Stimulated activated naive CD8-positive, alpha-beta T cell treated with anti-CD3 and anti-CD28 coated beads, Interleukin-15, Interleukin-2, amounts not matched to agents 100 U/mL and 50 U/mL, for 24 hours (primary cell): ENCODE measurements at regions not wholly inside any gene's neighbourhood (a gene's known extent, or its start where the extent isn't known, plus 50 kb on each side); places are given as distances from the start of the nearest gene placed in this dataset.

ENCODE experiments used
- ATAC-seq: fragments of 150-1000 bp; cut with Tn5 transposase; one replicate; pipeline ENCODE4 v1.10.0; 2021
- DNase-seq: peaks from one replicate; pipeline ENCODE4 v3.0.0; 2021

DNA sequence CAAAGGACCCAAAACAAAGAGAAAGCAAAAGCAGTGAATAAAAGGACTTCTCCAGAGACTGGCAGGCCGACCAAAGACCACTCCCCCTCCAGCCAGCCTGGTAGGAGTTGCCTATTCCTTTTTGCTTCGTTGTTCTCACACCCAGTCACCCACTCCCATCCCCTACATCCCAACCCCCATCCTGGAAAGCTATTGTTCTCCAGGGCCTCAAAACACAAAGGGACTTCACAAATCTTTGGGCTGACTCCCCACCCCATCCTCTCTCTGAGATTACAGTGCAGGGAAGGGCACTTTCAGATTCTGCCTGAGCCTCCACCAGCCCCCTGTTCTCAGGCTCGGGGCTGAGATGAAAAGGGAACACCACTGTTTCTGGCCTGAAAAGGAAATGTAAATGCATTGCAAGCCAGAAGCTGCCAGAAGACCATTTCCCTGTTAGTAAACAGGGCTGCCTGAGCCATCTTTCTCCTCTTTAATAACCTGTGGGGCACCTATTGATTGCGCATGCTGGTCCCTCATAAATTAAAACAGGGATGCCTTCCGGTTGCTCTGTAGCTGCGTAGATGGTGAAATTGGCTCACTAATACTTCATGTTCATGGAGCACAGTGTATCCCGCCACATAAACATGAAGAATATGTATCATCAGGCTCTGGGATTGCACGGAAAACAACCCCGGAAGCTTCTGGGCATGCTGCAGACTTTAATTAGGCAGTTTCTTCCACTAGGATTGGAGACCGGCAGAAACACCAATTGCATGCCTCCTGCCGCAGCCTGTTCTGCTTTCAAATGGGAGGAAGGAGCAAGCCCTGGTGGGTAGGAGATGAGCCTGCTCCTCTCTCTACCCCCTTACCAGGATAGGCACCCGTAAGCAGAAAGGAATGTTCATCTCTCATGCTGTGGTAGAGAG is 130.3 kb upstream of the FUT8 start:
- ATAC-seq (no peak), DNase-seq (no peak)

DNA sequence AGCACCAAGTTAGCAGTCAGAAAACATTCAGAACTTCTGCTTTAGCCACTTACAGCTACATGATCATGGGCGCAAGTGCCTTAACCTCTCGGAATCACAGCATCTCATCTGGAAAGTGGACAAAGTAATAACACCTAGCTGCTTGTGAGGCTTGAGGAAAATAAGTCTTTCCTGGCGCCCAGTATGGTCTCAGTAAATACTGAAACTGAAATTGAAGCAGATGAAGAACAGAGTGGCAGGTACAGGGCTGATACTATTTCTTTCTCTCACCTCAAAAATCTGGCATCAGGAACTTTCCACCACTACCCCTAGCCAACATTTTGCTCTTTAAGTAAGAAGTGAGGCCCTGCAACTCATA is 129.7 kb upstream of the FUT8 start:
- DNase-seq (no peak), ATAC-seq (no peak)

DNA sequence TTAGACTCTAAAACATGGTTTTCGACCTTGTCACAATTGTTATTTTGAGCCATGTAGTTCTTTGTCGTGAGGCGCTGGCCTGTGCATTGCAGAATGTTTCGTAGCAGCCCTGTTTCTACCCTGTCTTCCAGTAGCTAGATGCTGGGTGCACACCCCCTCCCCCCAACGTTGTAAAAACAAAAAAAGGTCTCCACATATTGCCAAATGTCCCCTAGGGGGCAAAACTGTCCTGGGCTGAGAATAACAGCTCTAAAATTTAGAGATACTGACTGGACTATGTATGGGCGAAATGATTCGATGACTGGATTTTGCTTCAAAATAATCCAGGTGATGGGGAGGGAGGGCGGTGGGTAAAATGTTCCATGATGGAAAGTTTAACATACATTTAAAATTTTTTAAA is 126.1 kb upstream of the FUT8 start:
- DNase-seq (peak; percentile 57), ATAC-seq (no peak)

- peak; percentile 76 for DNase-seq
Measured at GRCh38 chr14:65287264-65288131, 125.0 kb upstream of the FUT8 start.

GRCh38 chr14:65290830-65291229 is 121.7 kb upstream of the FUT8 start:
- DNase-seq: peak; percentile 57
- ATAC-seq: peak; percentile 53

More at GRCh38 chr14:65287264-65288131, 125.0 kb upstream of the FUT8 start:
- ATAC-seq: peak; percentile 77

DNA sequence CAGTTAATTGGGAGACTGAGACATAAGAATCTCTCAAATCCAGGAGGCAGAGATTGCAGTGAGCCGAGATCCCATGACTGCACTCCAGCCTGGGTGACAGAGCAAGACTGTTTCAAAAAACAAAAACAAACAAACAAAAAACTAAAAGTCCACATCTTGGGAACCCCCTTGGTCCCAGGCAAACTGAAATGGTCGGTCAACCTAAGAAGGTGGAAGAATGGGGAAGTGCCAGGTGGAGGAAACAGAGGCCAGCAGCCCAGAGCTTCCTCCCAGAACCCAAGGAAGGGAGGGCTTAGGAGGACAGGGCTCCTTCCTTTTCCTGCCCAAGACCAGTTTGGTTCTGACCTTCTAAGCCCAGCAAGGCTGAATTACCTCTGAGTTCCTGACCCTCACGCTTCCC is 121.0 kb upstream of the FUT8 start:
- ATAC-seq (no peak), DNase-seq (no peak)

- ATAC-seq: no peak
- DNase-seq: no peak
Measured at GRCh38 chr14:65294816-65295215, 117.7 kb upstream of the FUT8 start.

DNA sequence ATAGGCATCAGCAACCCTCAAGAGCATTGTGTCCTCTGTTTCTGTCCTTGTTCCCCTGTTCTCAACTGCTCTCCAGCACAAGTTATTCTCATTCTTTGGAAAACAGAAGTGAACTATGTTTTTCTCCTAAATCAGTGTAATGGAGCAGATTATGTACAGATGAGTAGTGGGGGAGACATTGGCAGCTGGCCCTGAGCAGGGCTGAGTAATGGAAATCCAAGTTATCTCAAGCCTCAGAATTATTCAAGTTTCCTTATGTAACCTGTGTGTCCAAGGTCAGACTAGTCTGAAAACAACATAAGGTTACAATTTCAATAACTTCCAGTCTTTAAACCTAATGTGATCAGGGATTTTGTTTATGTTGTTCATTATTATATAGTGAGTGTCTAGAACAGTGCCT is 116.1 kb upstream of the FUT8 start:
- ATAC-seq (no peak), DNase-seq (no peak)

DNA sequence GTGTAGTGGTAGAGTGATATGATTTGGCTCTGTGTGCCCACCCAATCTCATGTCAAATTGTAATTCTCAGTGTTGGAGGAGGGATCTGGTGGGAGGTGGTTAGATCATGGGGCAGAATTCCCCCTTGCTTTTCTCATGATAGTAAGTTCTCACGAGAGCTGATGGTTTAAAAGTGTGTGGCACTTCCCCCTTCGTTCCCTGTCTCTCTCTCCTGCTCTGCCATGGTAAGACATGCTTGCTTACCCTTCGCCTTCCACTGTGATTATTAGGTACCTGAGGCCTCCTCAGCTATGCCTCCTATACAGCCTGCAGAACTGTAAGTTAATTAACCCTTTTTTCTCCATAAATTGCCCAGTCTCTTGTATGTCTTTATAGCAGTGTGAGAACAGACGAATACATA is 115.7 kb upstream of the FUT8 start:
- no peak for DNase-seq
- ATAC-seq: no peak

GRCh38 chr14:65297744-65298143 is 114.8 kb upstream of the FUT8 start:
- no peak for ATAC-seq
- DNase-seq: no peak

GRCh38 chr14:65299826-65300225 is 112.7 kb upstream of the FUT8 start:
- no peak for DNase-seq
- ATAC-seq: no peak

GRCh38 chr14:65301862-65302539 is 110.5 kb upstream of the FUT8 start:
- ATAC-seq (peak; percentile 47), DNase-seq (no peak)

DNA sequence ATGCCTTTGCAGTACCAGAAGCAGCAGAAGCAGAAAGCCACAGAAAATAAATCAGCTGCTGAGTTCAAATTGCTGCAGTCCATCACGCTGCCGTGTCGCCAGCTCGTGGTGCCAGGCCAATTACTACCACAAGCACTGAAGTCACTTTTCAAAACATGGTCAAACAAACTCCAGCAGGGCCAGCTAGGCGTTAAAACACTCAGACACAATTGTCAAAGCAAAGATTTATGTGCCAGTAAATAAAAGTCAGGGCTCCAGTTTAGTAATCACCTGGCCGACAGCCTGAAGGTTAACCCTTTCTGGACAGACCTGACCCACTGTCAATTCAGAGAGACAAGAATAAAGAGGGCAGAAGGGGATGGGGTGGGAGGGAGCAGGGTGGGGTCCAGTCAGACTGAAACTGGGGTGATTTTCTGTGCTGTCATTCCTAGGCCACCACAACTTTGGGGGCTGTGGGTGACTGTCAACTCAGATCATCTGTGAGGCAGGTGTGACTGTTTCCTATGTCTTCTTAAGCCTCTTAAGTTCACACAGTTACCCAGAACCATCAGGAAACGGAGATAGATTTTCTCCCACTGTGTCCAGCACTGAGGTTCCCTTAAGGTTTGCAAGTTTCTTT is 109.8 kb upstream of the FUT8 start:
- DNase-seq (peak; percentile 73), ATAC-seq (peak; percentile 79)

- ATAC-seq (peak; percentile 50), DNase-seq (peak; percentile 48)
Measured at GRCh38 chr14:65303190-65303898, 109.2 kb upstream of the FUT8 start.

DNA sequence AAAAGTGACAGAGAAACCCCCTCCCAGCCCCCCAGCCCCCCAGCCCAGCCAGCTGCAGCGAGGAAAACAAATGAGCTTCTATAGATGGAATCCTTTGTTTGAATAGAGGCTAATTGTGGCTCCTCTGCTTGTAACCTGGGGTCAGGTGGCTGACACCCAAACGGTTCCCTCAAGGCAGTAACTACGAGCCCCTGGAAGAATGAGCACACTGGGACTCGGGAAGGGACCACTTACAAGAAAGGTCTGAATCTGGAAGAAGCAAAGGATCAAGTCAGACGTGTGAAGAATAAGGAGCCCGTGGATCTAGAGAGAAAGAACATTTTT is 108.7 kb upstream of the FUT8 start:
- ATAC-seq (no peak), DNase-seq (no peak)

DNA sequence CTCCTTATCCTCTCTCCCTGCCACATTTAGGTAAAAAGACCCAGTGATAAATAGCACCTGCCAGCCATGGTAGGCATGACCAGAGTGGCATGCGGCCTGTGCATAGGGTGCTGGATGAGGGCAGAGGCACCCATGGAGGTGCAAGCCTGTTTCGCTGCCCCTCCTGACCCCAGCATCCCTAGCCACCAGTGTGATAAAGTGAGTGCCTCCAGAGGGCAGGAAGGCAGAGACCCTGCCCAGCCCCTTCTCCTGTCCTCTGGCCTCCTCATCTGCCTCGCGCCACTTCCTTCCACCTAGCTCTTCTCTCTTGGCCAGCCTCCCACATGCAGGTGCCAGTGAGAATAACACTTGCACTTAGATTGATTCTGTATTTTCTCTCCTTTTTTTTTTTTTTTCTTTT is 108.3 kb upstream of the FUT8 start:
- DNase-seq (no peak), ATAC-seq (no peak)

GRCh38 chr14:65304963-65305362 is 107.6 kb upstream of the FUT8 start:
- peak; percentile 50 for DNase-seq
- ATAC-seq: peak; percentile 11

- ATAC-seq: no peak
- DNase-seq: no peak
Measured at GRCh38 chr14:65308536-65308935, 104.0 kb upstream of the FUT8 start.

DNA sequence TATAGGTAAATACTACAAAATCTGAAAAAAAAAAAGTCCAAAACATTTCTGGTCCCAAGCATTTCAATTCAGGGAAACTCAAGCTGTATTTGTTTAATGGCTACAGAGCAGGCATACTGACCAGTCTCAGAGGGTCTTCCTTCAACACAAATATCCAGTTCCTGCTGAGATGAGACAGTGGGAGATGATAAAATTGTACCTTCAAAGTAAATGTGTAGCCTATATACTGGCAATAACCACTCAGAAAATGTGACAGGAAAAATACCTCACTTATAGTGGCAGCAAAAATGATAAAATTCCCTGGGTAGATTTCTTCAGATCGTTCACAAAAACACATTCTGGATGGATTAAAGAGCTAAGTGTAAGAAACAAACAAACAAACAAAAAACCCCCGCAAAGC is 102.0 kb upstream of the FUT8 start:
- DNase-seq (no peak), ATAC-seq (no peak)

GRCh38 chr14:65312859-65313258 is 99.7 kb upstream of the FUT8 start:
- ATAC-seq (no peak), DNase-seq (no peak)

DNA sequence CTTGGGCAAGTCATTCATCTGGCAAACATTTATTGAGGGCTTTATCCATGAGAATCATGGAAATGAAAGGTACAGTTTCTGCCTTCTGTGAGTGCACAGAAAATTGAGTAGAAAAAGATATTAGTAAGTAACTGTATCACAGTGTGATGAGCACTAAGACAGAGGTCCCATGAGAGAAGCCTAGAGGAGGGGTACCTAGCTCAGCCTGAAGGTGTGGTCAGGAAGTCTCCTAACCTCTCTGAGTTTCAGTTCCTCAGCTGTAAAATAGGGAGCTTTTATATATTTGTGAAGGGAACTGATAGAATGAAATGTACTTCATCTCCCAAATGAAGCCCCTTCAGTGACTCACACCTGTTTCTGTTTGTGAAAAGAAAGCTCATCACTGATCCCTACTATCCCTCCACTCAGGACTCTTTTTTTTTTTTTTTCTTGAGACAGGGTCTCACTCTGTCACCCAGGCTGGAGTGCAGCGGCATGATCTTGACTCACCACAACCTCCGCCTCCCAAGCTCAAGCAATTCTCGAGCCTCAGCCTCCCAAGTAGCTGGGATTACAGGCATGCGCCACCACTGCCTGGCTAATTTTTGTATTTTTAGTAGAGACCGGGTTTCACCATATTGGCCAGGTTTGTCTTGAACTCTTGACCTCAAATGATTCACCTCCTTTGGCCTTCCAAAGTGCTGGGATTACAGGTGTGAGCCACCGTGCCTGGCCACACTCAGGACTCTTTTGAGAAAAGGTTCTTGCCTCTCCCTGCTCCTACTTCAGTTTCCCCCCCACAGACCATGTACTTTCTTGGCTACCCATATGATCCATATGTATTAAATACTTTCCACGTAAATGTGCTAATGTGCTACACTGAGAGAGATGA is 93.7 kb upstream of the FUT8 start:
- ATAC-seq: no peak

More for the DNA sequence above, 93.7 kb upstream of the FUT8 start:
- no peak for DNase-seq
